WTC11 (cell line): ENCODE measurements at regions not wholly inside any gene's neighbourhood (a gene's known extent, or its start where the extent isn't known, plus 50 kb on each side); places are given as distances from the start of the nearest gene placed in this dataset.

Experiments
- ATF1 ChIP-seq: sonication (generic); formaldehyde crosslinking; IDR thresholded peaks from 2 replicates; pipeline ENCODE4 v1.8.1; 2023; ENCODE audit warnings: mild to moderate bottlenecking, moderate library complexity, missing genetic modification reagents
- CBFB ChIP-seq: sonication (generic); formaldehyde crosslinking; IDR thresholded peaks from 2 replicates; pipeline ENCODE4 v1.8.1; 2022; ENCODE audit warnings: mild to moderate bottlenecking, low read depth, missing genetic modification reagents
- GABPB1 ChIP-seq: sonication (generic); formaldehyde crosslinking; IDR thresholded peaks from 2 replicates; pipeline ENCODE4 v1.8.1; 2023; ENCODE audit warnings: mild to moderate bottlenecking, missing genetic modification reagents
- IRF2 ChIP-seq: sonication (generic); formaldehyde crosslinking; IDR thresholded peaks from 2 replicates; pipeline ENCODE4 v1.8.0; 2022; ENCODE audit warnings: low read depth, missing genetic modification reagents, borderline replicate concordance
- KAT7 ChIP-seq: sonication (generic); formaldehyde crosslinking; IDR thresholded peaks from 2 replicates; pipeline ENCODE4 v1.8.1; 2023; ENCODE audit warnings: missing genetic modification reagents, mild to moderate bottlenecking, borderline replicate concordance
- ZBTB21 ChIP-seq: sonication (generic); formaldehyde crosslinking; IDR thresholded peaks from 2 replicates; pipeline ENCODE4 v1.8.1; 2023; ENCODE audit warnings: mild to moderate bottlenecking, missing genetic modification reagents, borderline replicate concordance
- ZNF121 ChIP-seq: sonication (generic); formaldehyde crosslinking; IDR thresholded peaks from 2 replicates; pipeline ENCODE4 v1.8.0; 2023; ENCODE audit warnings: missing genetic modification reagents
- TF ChIP-seq, protein P1 (sequence below): fragments of 200-600 bp; IDR thresholded peaks from 2 replicates; pipeline ENCODE4 v1.8.0; 2022; ENCODE audit warnings: antibody characterized with exemption
- TF ChIP-seq, protein P2 (sequence below): sonication (generic); formaldehyde crosslinking; IDR thresholded peaks from 2 replicates; pipeline ENCODE4 v1.8.1; 2022; ENCODE audit warnings: low read depth, mild to moderate bottlenecking, moderate library complexity, missing genetic modification reagents, borderline replicate concordance
- TF ChIP-seq, protein P3 (sequence below): sonication (generic); formaldehyde crosslinking; IDR thresholded peaks from 2 replicates; pipeline ENCODE4 v1.8.0; 2022; ENCODE audit warnings: mild to moderate bottlenecking, missing genetic modification reagents
- TF ChIP-seq, protein P4 (sequence below): fragments of 250-450 bp; sonication (Bioruptor Pico); IDR thresholded peaks from 2 replicates; pipeline ENCODE4 v2.1.2; 2022; ENCODE audit warnings: mild to moderate bottlenecking, moderate library complexity
- TF ChIP-seq, protein P5 (sequence below): sonication (generic); formaldehyde crosslinking; IDR thresholded peaks from 2 replicates; pipeline ENCODE4 v1.8.1; 2023; ENCODE audit warnings: mild to moderate bottlenecking, missing genetic modification reagents, moderate library complexity
- TF ChIP-seq, protein P6 (sequence below): sonication (generic); formaldehyde crosslinking; IDR thresholded peaks from 2 replicates; pipeline ENCODE4 v1.8.1; 2023; ENCODE audit warnings: mild to moderate bottlenecking, missing genetic modification reagents
- TF ChIP-seq, protein P7 (sequence below): sonication (generic); formaldehyde crosslinking; IDR thresholded peaks from 2 replicates; pipeline ENCODE4 v1.8.0; 2022; ENCODE audit warnings: mild to moderate bottlenecking, missing genetic modification reagents

DNA sequence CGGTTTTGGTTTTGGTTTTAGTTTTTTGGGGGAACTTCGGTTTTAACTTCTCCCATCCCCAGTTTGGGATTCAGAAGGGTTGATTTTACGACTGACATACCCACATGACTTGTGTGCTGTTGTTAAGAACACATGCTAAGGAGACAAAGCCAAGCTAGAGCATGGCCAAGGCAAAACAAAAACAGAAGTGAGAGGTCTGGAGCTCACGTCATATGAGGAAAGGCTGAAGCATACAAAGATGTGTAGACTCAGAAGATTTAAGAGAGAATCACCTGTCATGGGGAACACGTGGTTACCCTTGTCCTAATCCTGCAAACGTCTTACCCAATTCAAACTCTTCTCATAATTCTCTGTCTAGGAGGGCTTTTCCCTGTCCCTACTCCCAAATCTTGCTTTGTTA, 465.0 kb downstream of the FAM181B start:
- TF ChIP-seq, protein P1, sequence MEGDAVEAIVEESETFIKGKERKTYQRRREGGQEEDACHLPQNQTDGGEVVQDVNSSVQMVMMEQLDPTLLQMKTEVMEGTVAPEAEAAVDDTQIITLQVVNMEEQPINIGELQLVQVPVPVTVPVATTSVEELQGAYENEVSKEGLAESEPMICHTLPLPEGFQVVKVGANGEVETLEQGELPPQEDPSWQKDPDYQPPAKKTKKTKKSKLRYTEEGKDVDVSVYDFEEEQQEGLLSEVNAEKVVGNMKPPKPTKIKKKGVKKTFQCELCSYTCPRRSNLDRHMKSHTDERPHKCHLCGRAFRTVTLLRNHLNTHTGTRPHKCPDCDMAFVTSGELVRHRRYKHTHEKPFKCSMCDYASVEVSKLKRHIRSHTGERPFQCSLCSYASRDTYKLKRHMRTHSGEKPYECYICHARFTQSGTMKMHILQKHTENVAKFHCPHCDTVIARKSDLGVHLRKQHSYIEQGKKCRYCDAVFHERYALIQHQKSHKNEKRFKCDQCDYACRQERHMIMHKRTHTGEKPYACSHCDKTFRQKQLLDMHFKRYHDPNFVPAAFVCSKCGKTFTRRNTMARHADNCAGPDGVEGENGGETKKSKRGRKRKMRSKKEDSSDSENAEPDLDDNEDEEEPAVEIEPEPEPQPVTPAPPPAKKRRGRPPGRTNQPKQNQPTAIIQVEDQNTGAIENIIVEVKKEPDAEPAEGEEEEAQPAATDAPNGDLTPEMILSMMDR = no peak
- TF ChIP-seq GABPB1 (CRISPR knock-in tag) (no peak), CBFB (CRISPR knock-in tag) (no peak), ZBTB21 (CRISPR knock-in tag) (no peak), ATF1 (CRISPR knock-in tag) (no peak), KAT7 (CRISPR knock-in tag) (no peak), ZNF121 (CRISPR knock-in tag) (no peak), IRF2 (no peak)
- TF ChIP-seq, protein P2, sequence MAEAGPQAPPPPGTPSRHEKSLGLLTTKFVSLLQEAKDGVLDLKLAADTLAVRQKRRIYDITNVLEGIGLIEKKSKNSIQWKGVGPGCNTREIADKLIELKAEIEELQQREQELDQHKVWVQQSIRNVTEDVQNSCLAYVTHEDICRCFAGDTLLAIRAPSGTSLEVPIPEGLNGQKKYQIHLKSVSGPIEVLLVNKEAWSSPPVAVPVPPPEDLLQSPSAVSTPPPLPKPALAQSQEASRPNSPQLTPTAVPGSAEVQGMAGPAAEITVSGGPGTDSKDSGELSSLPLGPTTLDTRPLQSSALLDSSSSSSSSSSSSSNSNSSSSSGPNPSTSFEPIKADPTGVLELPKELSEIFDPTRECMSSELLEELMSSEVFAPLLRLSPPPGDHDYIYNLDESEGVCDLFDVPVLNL (CRISPR knock-in tag) = no peak
- TF ChIP-seq, protein P3, sequence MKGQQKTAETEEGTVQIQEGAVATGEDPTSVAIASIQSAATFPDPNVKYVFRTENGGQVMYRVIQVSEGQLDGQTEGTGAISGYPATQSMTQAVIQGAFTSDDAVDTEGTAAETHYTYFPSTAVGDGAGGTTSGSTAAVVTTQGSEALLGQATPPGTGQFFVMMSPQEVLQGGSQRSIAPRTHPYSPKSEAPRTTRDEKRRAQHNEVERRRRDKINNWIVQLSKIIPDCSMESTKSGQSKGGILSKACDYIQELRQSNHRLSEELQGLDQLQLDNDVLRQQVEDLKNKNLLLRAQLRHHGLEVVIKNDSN = no peak
- TF ChIP-seq, protein P4, sequence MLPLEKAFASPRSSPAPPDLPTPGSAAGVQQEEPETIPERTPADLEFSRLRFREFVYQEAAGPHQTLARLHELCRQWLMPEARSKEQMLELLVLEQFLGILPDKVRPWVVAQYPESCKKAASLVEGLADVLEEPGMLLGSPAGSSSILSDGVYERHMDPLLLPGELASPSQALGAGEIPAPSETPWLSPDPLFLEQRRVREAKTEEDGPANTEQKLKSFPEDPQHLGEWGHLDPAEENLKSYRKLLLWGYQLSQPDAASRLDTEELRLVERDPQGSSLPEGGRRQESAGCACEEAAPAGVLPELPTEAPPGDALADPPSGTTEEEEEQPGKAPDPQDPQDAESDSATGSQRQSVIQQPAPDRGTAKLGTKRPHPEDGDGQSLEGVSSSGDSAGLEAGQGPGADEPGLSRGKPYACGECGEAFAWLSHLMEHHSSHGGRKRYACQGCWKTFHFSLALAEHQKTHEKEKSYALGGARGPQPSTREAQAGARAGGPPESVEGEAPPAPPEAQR (CRISPR knock-in tag) = no peak
- TF ChIP-seq, protein P5, sequence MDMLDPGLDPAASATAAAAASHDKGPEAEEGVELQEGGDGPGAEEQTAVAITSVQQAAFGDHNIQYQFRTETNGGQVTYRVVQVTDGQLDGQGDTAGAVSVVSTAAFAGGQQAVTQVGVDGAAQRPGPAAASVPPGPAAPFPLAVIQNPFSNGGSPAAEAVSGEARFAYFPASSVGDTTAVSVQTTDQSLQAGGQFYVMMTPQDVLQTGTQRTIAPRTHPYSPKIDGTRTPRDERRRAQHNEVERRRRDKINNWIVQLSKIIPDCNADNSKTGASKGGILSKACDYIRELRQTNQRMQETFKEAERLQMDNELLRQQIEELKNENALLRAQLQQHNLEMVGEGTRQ (CRISPR knock-in tag) = no peak
- TF ChIP-seq, protein P6, sequence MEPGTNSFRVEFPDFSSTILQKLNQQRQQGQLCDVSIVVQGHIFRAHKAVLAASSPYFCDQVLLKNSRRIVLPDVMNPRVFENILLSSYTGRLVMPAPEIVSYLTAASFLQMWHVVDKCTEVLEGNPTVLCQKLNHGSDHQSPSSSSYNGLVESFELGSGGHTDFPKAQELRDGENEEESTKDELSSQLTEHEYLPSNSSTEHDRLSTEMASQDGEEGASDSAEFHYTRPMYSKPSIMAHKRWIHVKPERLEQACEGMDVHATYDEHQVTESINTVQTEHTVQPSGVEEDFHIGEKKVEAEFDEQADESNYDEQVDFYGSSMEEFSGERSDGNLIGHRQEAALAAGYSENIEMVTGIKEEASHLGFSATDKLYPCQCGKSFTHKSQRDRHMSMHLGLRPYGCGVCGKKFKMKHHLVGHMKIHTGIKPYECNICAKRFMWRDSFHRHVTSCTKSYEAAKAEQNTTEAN = no peak
- TF ChIP-seq, protein P7, sequence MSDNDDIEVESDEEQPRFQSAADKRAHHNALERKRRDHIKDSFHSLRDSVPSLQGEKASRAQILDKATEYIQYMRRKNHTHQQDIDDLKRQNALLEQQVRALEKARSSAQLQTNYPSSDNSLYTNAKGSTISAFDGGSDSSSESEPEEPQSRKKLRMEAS (CRISPR knock-in tag) = no peak
